Stimulated activated CD4-positive, alpha-beta T cell treated with anti-CD3 and anti-CD28 coated beads, Interleukin-2, amount 100 ng/mL, for 48 hours (primary cell): ENCODE measurements at regions not wholly inside any gene's neighbourhood (a gene's known extent, or its start where the extent isn't known, plus 50 kb on each side); places are given as distances from the start of the nearest gene placed in this dataset.
"Not testable (repeated sequence)": the region's sequence is repeated elsewhere in the genome, so short reads cannot be mapped to it uniquely, and the experiment has no call there.

Experiments used
- DNase-seq, 2 donors: peaks; one replicate each; pipeline ENCODE4 v3.0.0-alpha.2; 2020

- DNase-seq: no peak
Observed at GRCh38 chr9:12318732-12319685, 374.2 kb upstream of the TYRP1 start.

DNA sequence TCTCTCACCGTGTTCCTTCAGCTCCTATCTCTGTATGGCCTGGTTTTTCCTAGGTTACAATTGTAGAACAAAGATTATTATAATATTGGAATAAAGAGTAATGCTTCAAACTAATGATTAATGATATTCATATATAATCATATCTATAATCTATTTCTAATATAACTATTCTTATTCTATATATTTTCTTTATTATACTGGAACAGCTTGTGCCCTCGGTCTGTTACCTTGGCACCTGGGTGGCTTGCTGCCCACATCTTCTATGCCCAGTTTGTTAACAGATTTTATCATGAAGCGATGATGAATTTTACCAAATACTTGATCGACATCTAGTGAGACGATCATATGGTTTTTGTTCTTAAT lies 363.6 kb upstream of the TYRP1 start:
- no peak for DNase-seq

DNA sequence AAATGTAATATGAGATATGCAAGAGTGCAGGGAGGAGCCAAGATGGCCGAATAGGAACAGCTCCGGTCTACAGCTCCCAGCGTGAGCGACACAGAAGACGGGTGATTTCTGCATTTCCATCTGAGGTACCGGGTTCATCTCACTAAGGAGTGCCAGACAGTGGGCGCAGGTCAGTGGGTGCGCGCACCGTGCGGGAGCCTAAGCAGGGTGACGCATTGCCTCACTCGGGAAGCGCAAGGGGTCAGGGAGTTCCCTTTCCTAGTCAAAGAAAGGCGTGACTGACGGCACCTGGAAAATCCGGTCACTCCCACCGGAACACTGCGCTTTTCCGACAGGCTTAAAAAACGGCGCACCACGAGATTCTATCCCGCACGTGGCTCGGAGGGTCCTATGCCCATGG lies 359.2 kb upstream of the TYRP1 start:
- not testable (repeated sequence) for DNase-seq

DNA sequence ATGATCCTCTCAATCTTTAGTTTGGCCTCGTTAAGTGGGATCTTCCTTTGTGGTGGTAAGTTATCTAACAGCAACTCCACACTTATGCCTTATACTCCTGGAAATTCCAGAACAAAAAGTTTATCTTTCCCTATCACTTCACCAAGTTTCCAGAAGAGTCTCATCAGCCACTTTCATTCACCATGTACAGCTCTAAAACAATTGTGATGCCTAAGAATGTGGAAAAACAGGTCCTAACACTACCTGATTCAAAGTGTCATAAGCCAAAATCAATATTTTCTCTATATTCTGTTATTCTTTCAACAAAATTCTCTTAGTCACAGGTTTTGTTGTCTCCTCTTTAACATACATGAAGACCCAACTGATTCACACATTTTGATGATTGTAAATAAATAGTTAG lies 342.4 kb upstream of the TYRP1 start:
- DNase-seq: no peak

GRCh38 chr9:12351293-12352044 lies 341.7 kb upstream of the TYRP1 start:
- no peak for DNase-seq

- no peak for DNase-seq
Observed at GRCh38 chr9:12352045-12352315, 341.2 kb upstream of the TYRP1 start.

DNA sequence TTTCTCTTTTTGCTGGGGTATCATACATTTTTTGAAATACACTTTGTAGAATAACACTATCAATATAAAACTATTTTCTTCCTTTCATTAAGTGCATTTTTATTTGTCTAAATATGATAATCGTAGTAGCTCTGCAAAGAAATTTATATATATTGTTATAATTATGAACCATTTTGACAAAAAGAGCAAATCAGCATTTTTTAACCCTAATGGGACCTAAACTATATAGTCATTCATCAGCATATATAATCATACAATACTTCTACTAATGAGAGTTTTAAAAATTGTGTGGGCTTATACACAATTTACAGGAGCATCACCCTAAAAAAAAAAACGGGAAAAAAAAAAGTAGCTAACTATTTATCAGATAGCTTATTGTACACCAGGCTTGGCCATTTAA lies 329.7 kb upstream of the TYRP1 start:
- no peak for DNase-seq

- DNase-seq: no peak
Observed at GRCh38 chr9:12368569-12368968, 324.6 kb upstream of the TYRP1 start.

GRCh38 chr9:12391839-12392509 lies 301.2 kb upstream of the TYRP1 start:
- DNase-seq: no peak

DNA sequence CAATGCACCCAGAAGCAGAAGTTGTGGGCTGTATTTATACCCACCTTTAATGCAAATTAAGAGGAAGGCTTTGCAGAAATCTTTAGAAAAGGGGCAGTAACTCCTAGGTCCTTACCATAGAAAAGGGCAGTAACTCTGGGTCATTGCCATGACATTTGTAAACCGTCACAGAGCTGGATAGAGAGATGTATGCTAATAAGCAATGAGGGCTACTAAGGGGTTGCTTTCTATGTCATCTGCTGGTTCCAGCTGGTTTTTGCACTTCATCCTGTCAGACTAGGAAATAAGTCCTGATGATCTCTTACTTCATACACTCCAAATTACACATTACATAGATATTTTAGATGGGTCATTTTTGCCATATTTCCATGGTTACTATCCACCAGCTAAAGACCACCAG lies 299.1 kb upstream of the TYRP1 start:
- no peak for DNase-seq

- no peak for DNase-seq
Observed at GRCh38 chr9:12403721-12404120, 289.5 kb upstream of the TYRP1 start.

- no peak for DNase-seq
Observed at GRCh38 chr9:12413986-12414385, 279.2 kb upstream of the TYRP1 start.

- no peak for DNase-seq
Observed at GRCh38 chr9:12414514-12414913, 278.7 kb upstream of the TYRP1 start.

DNA sequence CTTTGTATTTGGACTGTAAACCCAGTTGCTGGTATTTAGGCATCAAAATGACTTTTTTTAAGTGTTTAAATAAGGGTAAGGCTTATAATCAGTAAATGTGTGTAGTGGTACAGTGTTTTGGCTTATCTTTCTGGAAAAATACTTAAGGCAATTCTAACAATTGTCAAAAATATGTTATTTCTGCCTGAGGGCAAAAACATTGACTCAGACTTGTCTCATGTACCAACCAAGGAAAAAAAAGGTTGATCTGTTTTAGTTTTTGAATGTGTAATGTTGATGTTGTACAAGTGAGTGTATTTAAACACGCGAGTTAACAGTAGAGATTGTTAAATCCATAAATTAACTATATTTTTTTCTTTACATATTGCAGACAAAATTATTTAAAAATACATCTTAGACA lies 277.8 kb upstream of the TYRP1 start:
- DNase-seq: no peak

GRCh38 chr9:12416716-12417115 lies 276.5 kb upstream of the TYRP1 start:
- DNase-seq: no peak

DNA sequence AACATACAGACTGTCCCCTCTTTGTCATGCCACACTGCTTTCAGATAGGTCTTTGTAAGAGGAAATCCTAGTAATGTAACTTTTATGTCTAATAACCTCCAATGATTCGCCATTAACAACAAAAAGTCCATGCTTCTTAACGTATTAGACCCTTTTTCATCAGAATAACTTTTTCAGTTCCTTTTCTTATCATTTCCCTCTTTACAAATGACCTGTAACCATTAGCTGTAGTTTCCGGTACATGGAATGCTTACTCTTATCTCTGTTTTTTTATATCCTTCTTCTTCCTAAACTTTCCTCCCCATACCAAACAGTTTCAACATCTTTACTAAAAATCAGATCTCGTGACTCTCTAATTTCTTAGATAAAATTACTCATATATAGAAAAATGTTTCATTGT lies 268.9 kb upstream of the TYRP1 start:
- DNase-seq: no peak

DNA sequence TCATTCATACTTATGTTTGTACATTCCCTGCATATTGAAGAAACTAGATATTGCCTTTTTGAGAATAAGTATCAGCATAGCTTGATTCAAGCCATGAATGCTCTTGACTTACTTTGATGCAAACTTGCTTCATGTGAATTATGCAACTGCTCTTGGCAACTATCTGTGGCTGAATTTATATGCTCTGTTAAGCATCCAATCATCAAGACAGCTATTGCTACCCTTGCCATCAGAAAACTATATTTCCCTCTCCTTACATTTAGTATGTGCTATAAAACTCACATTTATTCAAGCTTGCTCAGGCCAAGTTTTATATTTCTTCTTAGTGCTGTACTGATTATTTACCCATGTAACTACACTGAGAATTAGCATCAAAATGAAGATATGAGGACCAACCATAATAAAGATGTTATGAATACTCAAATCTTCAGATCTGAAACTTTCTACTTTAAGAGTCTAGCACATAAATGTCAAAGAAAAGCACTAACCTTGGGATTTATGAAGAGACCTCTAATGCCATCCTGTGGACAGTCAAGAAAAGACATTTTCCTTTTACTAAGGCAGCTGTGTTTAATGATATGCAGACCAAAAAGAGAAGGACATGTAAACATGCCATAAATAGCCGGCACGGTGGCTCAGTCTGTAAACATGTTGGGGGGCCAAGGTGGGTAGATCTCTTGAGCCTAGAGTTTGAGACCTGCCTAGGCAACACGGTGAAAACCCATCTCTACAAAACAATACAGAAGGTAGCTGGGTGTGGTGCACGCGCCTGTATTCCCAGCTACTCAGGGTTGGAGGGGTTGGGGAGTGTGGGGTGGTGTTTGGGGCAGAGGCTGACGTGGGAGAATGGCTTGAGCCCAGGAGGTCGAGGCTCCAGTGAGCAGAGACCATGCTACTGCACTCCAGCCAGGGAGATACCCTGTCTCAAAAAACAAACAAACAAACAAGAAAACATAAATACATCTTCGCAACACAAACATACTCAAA lies 267.0 kb upstream of the TYRP1 start:
- no peak for DNase-seq

- DNase-seq: no peak
Observed at GRCh38 chr9:12439267-12439666, 253.9 kb upstream of the TYRP1 start.

DNA sequence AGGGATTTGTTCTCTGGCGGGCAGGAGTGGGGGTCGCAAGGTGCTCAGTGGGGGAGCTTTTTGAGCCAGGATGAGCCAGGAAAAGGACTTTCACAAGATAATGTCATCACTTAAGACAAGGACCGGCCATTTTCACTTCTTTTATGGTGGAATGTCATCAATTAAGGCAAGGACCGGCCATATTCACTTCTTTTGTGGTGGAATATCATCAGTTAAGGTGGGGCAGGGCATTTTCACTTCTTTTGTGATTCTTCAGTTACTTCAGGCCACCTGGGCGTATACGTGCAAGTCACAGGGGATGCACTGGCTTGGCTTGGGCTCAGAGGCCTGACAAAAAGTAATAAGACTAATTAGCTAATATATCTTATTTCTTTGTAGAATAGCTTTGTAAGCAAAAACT lies 252.1 kb upstream of the TYRP1 start:
- DNase-seq: not testable (repeated sequence)

DNA sequence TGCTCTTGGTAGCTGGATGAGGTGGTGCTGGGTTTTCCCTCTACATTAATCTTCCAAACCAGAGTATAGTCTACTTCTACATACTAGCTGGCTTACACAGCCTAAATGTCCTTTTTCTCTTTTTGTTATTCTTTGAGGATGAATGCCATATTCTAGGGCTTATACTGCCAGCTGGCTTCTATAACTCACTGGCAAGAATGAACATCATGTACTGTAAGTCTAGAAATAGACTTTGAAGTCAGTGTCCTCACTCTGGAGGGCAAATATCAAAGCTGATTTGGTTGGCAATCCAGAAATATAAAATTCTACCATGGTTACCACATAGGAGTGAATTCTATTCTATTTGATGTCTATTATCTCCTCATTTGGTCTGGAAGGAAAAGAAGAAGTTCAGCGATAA lies 251.7 kb upstream of the TYRP1 start:
- no peak for DNase-seq

- no peak for DNase-seq
Observed at GRCh38 chr9:12448246-12448645, 244.9 kb upstream of the TYRP1 start.

DNA sequence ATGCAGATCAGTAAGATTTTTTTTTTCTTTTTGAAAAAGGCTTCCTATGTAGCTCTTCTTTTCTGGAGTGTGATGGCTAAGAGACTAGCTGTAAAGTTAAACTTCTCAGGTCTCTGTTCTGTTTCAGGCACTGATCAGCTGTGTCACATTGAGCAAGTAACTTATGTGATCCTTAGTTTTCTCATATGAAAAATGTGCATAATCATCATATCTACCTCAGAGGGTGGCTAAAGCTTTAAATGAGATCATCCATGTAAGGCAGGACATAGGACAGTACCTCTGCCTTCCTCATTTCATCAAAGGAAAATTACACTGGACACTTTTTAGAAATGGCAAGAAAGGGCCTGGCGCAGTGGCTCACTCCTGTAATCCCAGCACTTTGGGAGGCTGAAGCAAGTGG lies 235.9 kb upstream of the TYRP1 start:
- DNase-seq: no peak
